ENCODE measurements at regions not wholly inside any gene's neighbourhood (a gene's known extent, or its start where the extent isn't known, plus 50 kb on each side); places are given as distances from the start of the nearest gene placed in this dataset.

- no peak overlapping the region for H3K27ac ChIP-seq
- TF ChIP-seq CTCF (IDR thresholded peaks at IDR 0.05) (no peak), ZFX (IDR thresholded peaks at IDR 0.05; ENCODE audit: borderline replicate concordance) (no peak)
Observed at GRCh38 chr22:44609400-44609988, 92.5 kb upstream of the PRR5 start.

GRCh38 chr22:44608597-44609399 lies 93.2 kb upstream of the PRR5 start:
- TF ChIP-seq ZFX (IDR thresholded peaks at IDR 0.05; ENCODE audit: borderline replicate concordance) (no peak), CTCF (IDR thresholded peaks at IDR 0.05) (no peak)
- no peak overlapping the region for H3K27ac ChIP-seq

- TF ChIP-seq ZFX (IDR thresholded peaks at IDR 0.05; ENCODE audit: borderline replicate concordance) (no peak), CTCF (IDR thresholded peaks at IDR 0.05) (no peak)
- no peak overlapping the region for H3K27ac ChIP-seq
Observed at GRCh38 chr22:44606126-44606525, 95.9 kb upstream of the PRR5 start.

- no peak for TF ChIP-seq CTCF (IDR thresholded peaks at IDR 0.05)
- no peak for TF ChIP-seq ZFX (IDR thresholded peaks at IDR 0.05; ENCODE audit: borderline replicate concordance)
- no peak overlapping the region for H3K27ac ChIP-seq
Observed at GRCh38 chr22:44605486-44605885, 96.5 kb upstream of the PRR5 start.

- no peak for TF ChIP-seq ZFX (IDR thresholded peaks at IDR 0.05; ENCODE audit: borderline replicate concordance)
- no peak for TF ChIP-seq CTCF (IDR thresholded peaks at IDR 0.05)
Observed at GRCh38 chr22:44604991-44605390, 97.0 kb upstream of the PRR5 start.

GRCh38 chr22:44604455-44604854 lies 97.5 kb upstream of the PRR5 start:
- no peak for TF ChIP-seq CTCF (IDR thresholded peaks at IDR 0.05)
- TF ChIP-seq ZFX (IDR thresholded peaks at IDR 0.05; ENCODE audit: borderline replicate concordance) = no peak
- no peak overlapping the region for H3K27ac ChIP-seq

More at GRCh38 chr22:44604991-44605390, 97.0 kb upstream of the PRR5 start:
- no peak overlapping the region for H3K27ac ChIP-seq

- H3K27ac ChIP-seq = no peak overlapping the region
- TF ChIP-seq ZFX (IDR thresholded peaks at IDR 0.05; ENCODE audit: borderline replicate concordance) (no peak), CTCF (IDR thresholded peaks at IDR 0.05) (no peak)
Observed at GRCh38 chr22:44603767-44604166, 98.2 kb upstream of the PRR5 start.
